ENCODE measurements at regions not wholly inside any gene's neighbourhood (a gene's known extent, or its start where the extent isn't known, plus 50 kb on each side); places are given as distances from the start of the nearest gene placed in this dataset.

GRCh38 chrX:68994135-68994890, 165.5 kb downstream of the EFNB1 start:
- TF ChIP-seq KAT2A (conservative IDR thresholded peaks at IDR 0.05; ENCODE audit: control insufficient read depth, low read depth, low read length), result no peak
- no peak for TF ChIP-seq RCOR1 (conservative IDR thresholded peaks at IDR 0.05; ENCODE audit: low read depth, low read length)
- no peak for TF ChIP-seq MTA3 (IDR thresholded peaks at IDR 0.05; ENCODE audit: borderline replicate concordance, low read length)
- no peak for TF ChIP-seq POLR2A (IDR thresholded peaks at IDR 0.05; ENCODE audit: low read depth, low read length)
- TF ChIP-seq ZBTB33 (IDR thresholded peaks at IDR 0.05), result no peak
- no peak for TF ChIP-seq GABPA (IDR thresholded peaks at IDR 0.05; ENCODE audit: low read depth)
- TF ChIP-seq TBL1XR1 (IDR thresholded peaks at IDR 0.05; ENCODE audit: low read depth, low read length), result no peak
- no peak for TF ChIP-seq EZH2 (IDR thresholded peaks at IDR 0.05; ENCODE audit: borderline replicate concordance, control insufficient read depth, low read depth, low read length)
- no peak for TF ChIP-seq FOXM1 (IDR thresholded peaks at IDR 0.05; ENCODE audit: low read depth, low read length)

Measured in GM12878 (cell line).